CD4-positive, alpha-beta T cell treated with Interleukin-6 at 100 ng/mL for 8 hours (primary cell): ENCODE measurements at regions not wholly inside any gene's neighbourhood (a gene's known extent, or its start where the extent isn't known, plus 50 kb on each side); places are given as distances from the start of the nearest gene placed in this dataset.
"Not testable (repeated sequence)": the region's sequence is repeated elsewhere in the genome, so short reads cannot be mapped to it uniquely, and the experiment has no call there.

Experiments
- DNase-seq: peaks from one replicate; pipeline ENCODE4 v3.0.0-alpha.2; 2020; ENCODE audit warnings: mixed read lengths, low spot score

- DNase-seq, result no peak
Observed at GRCh38 chr10:118805146-118805545, 50.4 kb upstream of the CACUL1 start.

- no peak for DNase-seq
Observed at GRCh38 chr10:118807512-118808305, 52.9 kb upstream of the CACUL1 start.

- DNase-seq, result no peak
Observed at GRCh38 chr10:118808601-118809356, 54.0 kb upstream of the CACUL1 start.

GRCh38 chr10:118809357-118810220 is 54.8 kb upstream of the CACUL1 start:
- no peak for DNase-seq

GRCh38 chr10:118810796-118811505 is 56.2 kb upstream of the CACUL1 start:
- DNase-seq, result no peak

- no peak for DNase-seq
Observed at GRCh38 chr10:118811675-118812392, 57.1 kb upstream of the CACUL1 start.

GRCh38 chr10:118812393-118812740 is 57.6 kb upstream of the CACUL1 start:
- DNase-seq, result no peak

- not testable (repeated sequence) for DNase-seq
Observed at GRCh38 chr10:118813001-118813400, 58.2 kb upstream of the CACUL1 start.

GRCh38 chr10:118816471-118817168 is 61.9 kb upstream of the CACUL1 start:
- no peak for DNase-seq

GRCh38 chr10:118817328-118818068 is 62.7 kb upstream of the CACUL1 start:
- no peak for DNase-seq

- no peak for DNase-seq
Observed at GRCh38 chr10:118818621-118819221, 64.0 kb upstream of the CACUL1 start.

- DNase-seq, result no peak
Observed at GRCh38 chr10:118820326-118821116, 65.8 kb upstream of the CACUL1 start.

GRCh38 chr10:118823256-118823907 is 68.6 kb upstream of the CACUL1 start:
- no peak for DNase-seq

GRCh38 chr10:118827053-118827452 is 72.3 kb upstream of the CACUL1 start:
- no peak for DNase-seq

GRCh38 chr10:118827466-118828155 is 72.8 kb upstream of the CACUL1 start:
- no peak for DNase-seq

- DNase-seq, result no peak
Observed at GRCh38 chr10:118832241-118832651, 77.5 kb upstream of the CACUL1 start.

- not testable (repeated sequence) for DNase-seq
Observed at GRCh38 chr10:118834370-118834769, 79.6 kb upstream of the CACUL1 start.
